ENCODE measurements at regions not wholly inside any gene's neighbourhood (a gene's known extent, or its start where the extent isn't known, plus 50 kb on each side); places are given as distances from the start of the nearest gene placed in this dataset.

- Histone ChIP-seq H3K9ac (ENCODE audit: low read length) (no peak overlapping the region), H3K4me2 (ENCODE audit: low read length) (no peak overlapping the region), H3K9me3 (ENCODE audit: low read length) (no peaks in the 10 kb centered on the region), H3K36me3 (ENCODE audit: insufficient read depth, low read length) (no peaks in the 10 kb centered on the region), H3K9me2 (ENCODE audit: insufficient read depth, low read length) (no peaks in the 10 kb centered on the region), H4K20me1 (ENCODE audit: insufficient read depth) (no peaks in the 10 kb centered on the region), H3K4me3 (ENCODE audit: low read length) (no peak overlapping the region), H3F3A (ENCODE audit: insufficient read depth, low read length, poor library complexity, severe bottlenecking) (no peaks in the 10 kb centered on the region), H3K27ac (ENCODE audit: low read length) (no peak overlapping the region), H2AFZ (ENCODE audit: low read depth, low read length) (no peak overlapping the region), H3K79me2 (replicated peaks; ENCODE audit: insufficient read depth, low read length) (no peaks in the 10 kb centered on the region), H3K27me3 (ENCODE audit: insufficient read depth, low read depth, low read length) (no peaks in the 10 kb centered on the region)
- TF ChIP-seq MXI1 (conservative IDR thresholded peaks at IDR 0.05; ENCODE audit: poor library complexity, severe bottlenecking) (no peak), TAF1 (IDR thresholded peaks at IDR 0.05; ENCODE audit: low read depth) (no peak), SMC3 (conservative IDR thresholded peaks at IDR 0.05; ENCODE audit: poor library complexity) (no peak), REST (IDR thresholded peaks at IDR 0.05; ENCODE audit: borderline replicate concordance) (no peak), POLR2AphosphoS5 (IDR thresholded peaks at IDR 0.05) (no peak), RAD21 (conservative IDR thresholded peaks at IDR 0.05) (no peak), EP300 (conservative IDR thresholded peaks at IDR 0.05; ENCODE audit: poor library complexity, severe bottlenecking) (no peak), CTCF (IDR thresholded peaks at IDR 0.05; ENCODE audit: poor library complexity, severe bottlenecking) (no peak), EZH2 (IDR thresholded peaks at IDR 0.05; ENCODE audit: borderline replicate concordance, insufficient read depth, low read length, poor library complexity, severe bottlenecking) (no peak)
These were observed 145.8 kb upstream of the MEF2C start for GRCh38 chr5:89028595-89029285.

- Histone ChIP-seq H3K4me2 (ENCODE audit: low read length) (no peak overlapping the region), H3K36me3 (ENCODE audit: insufficient read depth, low read length) (no peaks in the 10 kb centered on the region), H3K9me2 (ENCODE audit: insufficient read depth, low read length) (no peaks in the 10 kb centered on the region), H3K27ac (ENCODE audit: low read length) (no peak overlapping the region), H4K20me1 (ENCODE audit: insufficient read depth) (no peaks in the 10 kb centered on the region), H3K27me3 (ENCODE audit: insufficient read depth, low read depth, low read length) (no peaks in the 10 kb centered on the region), H3K9me3 (ENCODE audit: low read length) (no peaks in the 10 kb centered on the region), H3K79me2 (replicated peaks; ENCODE audit: insufficient read depth, low read length) (no peaks in the 10 kb centered on the region), H3F3A (ENCODE audit: insufficient read depth, low read length, poor library complexity, severe bottlenecking) (no peaks in the 10 kb centered on the region), H3K9ac (ENCODE audit: low read length) (no peak overlapping the region), H2AFZ (ENCODE audit: low read depth, low read length) (no peak overlapping the region), H3K4me3 (ENCODE audit: low read length) (no peak overlapping the region)
- TF ChIP-seq CTCF (IDR thresholded peaks at IDR 0.05; ENCODE audit: poor library complexity, severe bottlenecking) (no peak), EP300 (conservative IDR thresholded peaks at IDR 0.05; ENCODE audit: poor library complexity, severe bottlenecking) (peak; percentile 92), RAD21 (conservative IDR thresholded peaks at IDR 0.05) (peak; percentile 18), POLR2AphosphoS5 (IDR thresholded peaks at IDR 0.05) (peak; percentile 78), REST (IDR thresholded peaks at IDR 0.05; ENCODE audit: borderline replicate concordance) (no peak), EZH2 (IDR thresholded peaks at IDR 0.05; ENCODE audit: borderline replicate concordance, insufficient read depth, low read length, poor library complexity, severe bottlenecking) (no peak), MXI1 (conservative IDR thresholded peaks at IDR 0.05; ENCODE audit: poor library complexity, severe bottlenecking) (no peak), SMC3 (conservative IDR thresholded peaks at IDR 0.05; ENCODE audit: poor library complexity) (no peak), TAF1 (IDR thresholded peaks at IDR 0.05; ENCODE audit: low read depth) (no peak)
These were observed 141.1 kb upstream of the MEF2C start for GRCh38 chr5:89024045-89024444.

All from neural cell (in vitro differentiated cells).